ENCODE measurements at regions not wholly inside any gene's neighbourhood (a gene's known extent, or its start where the extent isn't known, plus 50 kb on each side); places are given as distances from the start of the nearest gene placed in this dataset.

DNA sequence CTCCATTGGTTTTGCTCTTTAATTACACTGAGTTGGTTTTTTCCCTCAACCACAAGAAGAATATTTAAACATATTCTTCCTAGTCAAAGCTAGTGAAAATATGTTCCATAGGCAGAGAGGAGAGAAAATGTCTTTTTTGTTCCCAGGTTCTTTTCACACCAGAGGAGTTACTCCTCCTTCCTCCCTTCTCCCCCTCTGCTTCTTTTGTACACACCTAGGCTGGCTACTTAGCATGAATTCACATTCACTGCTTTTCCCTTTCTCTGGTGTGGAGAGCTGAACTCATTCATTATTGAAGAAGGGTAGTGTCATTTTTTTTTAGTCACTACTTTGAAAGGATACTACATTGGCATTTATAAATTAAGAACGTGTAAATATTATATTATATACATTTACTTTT lies 56.6 kb upstream of the UGP2 start:
- Histone ChIP-seq H2AFZ (no peak overlapping the region), H3K4me2 (no peak overlapping the region), H3K36me3 (replicated peaks; ENCODE audit: insufficient read depth, low read depth) (no peaks in the 10 kb centered on the region), H3K4me3 (no peak overlapping the region), H3K27me3 (no peaks in the 10 kb centered on the region), H3K4me1 (ENCODE audit: insufficient read depth) (peaks cover 3% of the 10 kb centered on the region), H3K9me2 (replicated peaks; ENCODE audit: insufficient read depth) (no peaks in the 10 kb centered on the region), H3K79me2 (no peaks in the 10 kb centered on the region), H3K9me3 (ENCODE audit: low read depth) (no peaks in the 10 kb centered on the region), H3K27ac (no peak overlapping the region), H4K20me1 (ENCODE audit: insufficient read depth, poor library complexity, severe bottlenecking) (no peaks in the 10 kb centered on the region)
- TF ChIP-seq, protein P1, sequence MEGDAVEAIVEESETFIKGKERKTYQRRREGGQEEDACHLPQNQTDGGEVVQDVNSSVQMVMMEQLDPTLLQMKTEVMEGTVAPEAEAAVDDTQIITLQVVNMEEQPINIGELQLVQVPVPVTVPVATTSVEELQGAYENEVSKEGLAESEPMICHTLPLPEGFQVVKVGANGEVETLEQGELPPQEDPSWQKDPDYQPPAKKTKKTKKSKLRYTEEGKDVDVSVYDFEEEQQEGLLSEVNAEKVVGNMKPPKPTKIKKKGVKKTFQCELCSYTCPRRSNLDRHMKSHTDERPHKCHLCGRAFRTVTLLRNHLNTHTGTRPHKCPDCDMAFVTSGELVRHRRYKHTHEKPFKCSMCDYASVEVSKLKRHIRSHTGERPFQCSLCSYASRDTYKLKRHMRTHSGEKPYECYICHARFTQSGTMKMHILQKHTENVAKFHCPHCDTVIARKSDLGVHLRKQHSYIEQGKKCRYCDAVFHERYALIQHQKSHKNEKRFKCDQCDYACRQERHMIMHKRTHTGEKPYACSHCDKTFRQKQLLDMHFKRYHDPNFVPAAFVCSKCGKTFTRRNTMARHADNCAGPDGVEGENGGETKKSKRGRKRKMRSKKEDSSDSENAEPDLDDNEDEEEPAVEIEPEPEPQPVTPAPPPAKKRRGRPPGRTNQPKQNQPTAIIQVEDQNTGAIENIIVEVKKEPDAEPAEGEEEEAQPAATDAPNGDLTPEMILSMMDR (IDR thresholded peaks at IDR 0.05; ENCODE audit: poor library complexity) = no peak
- TF ChIP-seq EZH2phosphoT487 (IDR thresholded peaks at IDR 0.05; ENCODE audit: low read depth, severe bottlenecking, unreplicated experiment) = no peak
- no peak for TF ChIP-seq EZH2 (IDR thresholded peaks at IDR 0.05; ENCODE audit: borderline replicate concordance)
- no peak for DNase-seq (ENCODE audit: low spot score)
- WGBS (ENCODE audit: low lambda C conversion rate, missing lambda C conversion rate) = 54% methylated on average over 1 of the region's 1 CpG

DNA sequence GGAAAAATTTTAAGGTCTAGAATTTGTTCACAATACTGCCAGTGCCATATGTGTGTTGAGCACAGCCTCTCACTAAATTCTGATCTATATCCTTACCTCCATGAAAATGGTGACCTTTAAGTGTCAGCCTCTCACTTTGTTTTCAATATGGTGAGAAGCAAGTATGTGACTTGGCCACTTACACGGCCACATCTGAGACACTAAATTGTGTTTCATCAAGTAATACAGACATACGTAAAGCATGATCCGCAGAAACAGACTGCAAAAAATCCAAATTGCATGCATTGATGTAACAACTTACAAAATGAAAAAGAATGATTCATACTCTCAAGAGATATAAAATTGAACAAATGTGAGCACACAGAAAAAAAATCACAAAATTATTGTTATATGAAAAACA lies 55.2 kb upstream of the UGP2 start:
- Histone ChIP-seq H3K4me1 (ENCODE audit: insufficient read depth) (peaks cover 3% of the 10 kb centered on the region), H3K27me3 (no peaks in the 10 kb centered on the region), H3K4me3 (no peak overlapping the region), H3K9me2 (replicated peaks; ENCODE audit: insufficient read depth) (no peaks in the 10 kb centered on the region), H4K20me1 (ENCODE audit: insufficient read depth, poor library complexity, severe bottlenecking) (no peaks in the 10 kb centered on the region), H3K27ac (no peak overlapping the region), H3K4me2 (no peak overlapping the region), H3K9me3 (ENCODE audit: low read depth) (no peaks in the 10 kb centered on the region), H3K36me3 (replicated peaks; ENCODE audit: insufficient read depth, low read depth) (no peaks in the 10 kb centered on the region), H2AFZ (no peak overlapping the region), H3K79me2 (no peaks in the 10 kb centered on the region)
- TF ChIP-seq EZH2 (IDR thresholded peaks at IDR 0.05; ENCODE audit: borderline replicate concordance) (no peak), EZH2phosphoT487 (IDR thresholded peaks at IDR 0.05; ENCODE audit: low read depth, severe bottlenecking, unreplicated experiment) (no peak)
- TF ChIP-seq, protein P1 (IDR thresholded peaks at IDR 0.05; ENCODE audit: poor library complexity) = no peak
- 95% methylated on average over 3 of the region's 3 CpGs for WGBS (ENCODE audit: low lambda C conversion rate, missing lambda C conversion rate)
- no peak for DNase-seq (ENCODE audit: low spot score)

DNA sequence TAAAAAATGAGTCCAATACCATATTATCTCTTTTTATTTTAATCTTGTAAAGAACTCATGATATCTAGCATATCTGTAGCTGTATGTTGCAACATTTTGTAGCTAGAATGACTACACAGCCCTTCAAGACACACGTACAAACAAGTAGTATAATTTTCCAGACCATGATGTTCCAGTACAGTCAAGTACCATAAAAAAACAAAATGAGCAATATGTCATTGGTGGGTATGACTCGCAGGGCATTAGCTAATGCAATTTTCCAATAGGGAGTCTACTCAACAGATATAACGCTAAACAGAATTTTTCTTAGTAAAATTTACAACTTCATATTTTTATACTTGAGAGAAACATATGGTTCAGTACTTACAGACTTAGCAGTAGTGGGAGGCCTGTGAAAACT lies 53.6 kb upstream of the UGP2 start:
- peak; percentile 35 for DNase-seq (ENCODE audit: low spot score)
- TF ChIP-seq, protein P1 (IDR thresholded peaks at IDR 0.05; ENCODE audit: poor library complexity) = no peak
- TF ChIP-seq EZH2 (IDR thresholded peaks at IDR 0.05; ENCODE audit: borderline replicate concordance) (no peak), EZH2phosphoT487 (IDR thresholded peaks at IDR 0.05; ENCODE audit: low read depth, severe bottlenecking, unreplicated experiment) (no peak)
- H3K36me3 ChIP-seq (replicated peaks; ENCODE audit: insufficient read depth, low read depth) = no peaks in the 10 kb centered on the region
- no peaks in the 10 kb centered on the region for H3K9me3 ChIP-seq (ENCODE audit: low read depth)
- H3K4me1 ChIP-seq (ENCODE audit: insufficient read depth) = peaks cover 3% of the 10 kb centered on the region
- H3K9me2 ChIP-seq (replicated peaks; ENCODE audit: insufficient read depth) = no peaks in the 10 kb centered on the region
- peak overlapping the region; percentile 84 for H3K27ac ChIP-seq
- H3K4me3 ChIP-seq = no peak overlapping the region
- H3K4me2 ChIP-seq = no peak overlapping the region
- no peak overlapping the region for H2AFZ ChIP-seq
- H3K79me2 ChIP-seq = no peaks in the 10 kb centered on the region
- H3K27me3 ChIP-seq = no peaks in the 10 kb centered on the region
- H4K20me1 ChIP-seq (ENCODE audit: insufficient read depth, poor library complexity, severe bottlenecking) = no peaks in the 10 kb centered on the region
- 83% methylated on average over 3 of the region's 3 CpGs for WGBS (ENCODE audit: low lambda C conversion rate, missing lambda C conversion rate)

All from hepatocyte (in vitro differentiated cells).